Uterus (tissue), 2 donors: ENCODE measurements at regions not wholly inside any gene's neighbourhood (a gene's known extent, or its start where the extent isn't known, plus 50 kb on each side); places are given as distances from the start of the nearest gene placed in this dataset.

Experiments
- POLR2A ChIP-seq, 2 donors: fragments of 450-650 bp; IDR thresholded peaks; one replicate each; pipeline ENCODE4 v1.6.1; 2016; ENCODE audit warnings: antibody characterized with exemption in 2 of 2, mild to moderate bottlenecking in 1 of 2, moderate library complexity in 1 of 2
- TF ChIP-seq, protein P1 (sequence below), 4 experiments: fragments of 200-600 bp in 2 of 4; fragments of 450-650 bp in 2 of 4; sonication (generic) in 2 of 4; IDR thresholded peaks; one replicate each; pipeline ENCODE4 v1.5.1; 2016 to 2019; ENCODE audit warnings: antibody characterized with exemption in 4 of 4, mild to moderate bottlenecking in 2 of 4, moderate library complexity in 1 of 4

DNA sequence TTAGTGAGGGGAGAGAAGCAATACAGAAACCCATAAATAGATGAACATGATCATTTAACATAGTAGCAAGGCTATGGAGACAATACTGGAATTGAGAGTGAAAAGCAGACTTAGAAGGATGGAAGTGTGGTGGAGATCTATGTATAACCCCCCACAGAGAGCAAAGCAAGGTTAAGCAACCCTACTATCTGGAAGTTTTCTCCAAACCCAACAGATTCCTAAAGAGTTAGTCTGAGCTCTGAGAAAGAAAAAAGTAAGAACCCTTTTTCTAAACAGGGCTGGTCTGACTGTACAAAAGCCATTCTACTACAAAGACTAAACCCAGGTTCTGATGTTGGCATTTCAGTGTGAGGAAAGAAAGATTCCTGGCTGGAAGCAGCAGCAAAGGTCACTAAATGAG lies 153.2 kb downstream of the WNT5A start:
- TF ChIP-seq, protein P1, sequence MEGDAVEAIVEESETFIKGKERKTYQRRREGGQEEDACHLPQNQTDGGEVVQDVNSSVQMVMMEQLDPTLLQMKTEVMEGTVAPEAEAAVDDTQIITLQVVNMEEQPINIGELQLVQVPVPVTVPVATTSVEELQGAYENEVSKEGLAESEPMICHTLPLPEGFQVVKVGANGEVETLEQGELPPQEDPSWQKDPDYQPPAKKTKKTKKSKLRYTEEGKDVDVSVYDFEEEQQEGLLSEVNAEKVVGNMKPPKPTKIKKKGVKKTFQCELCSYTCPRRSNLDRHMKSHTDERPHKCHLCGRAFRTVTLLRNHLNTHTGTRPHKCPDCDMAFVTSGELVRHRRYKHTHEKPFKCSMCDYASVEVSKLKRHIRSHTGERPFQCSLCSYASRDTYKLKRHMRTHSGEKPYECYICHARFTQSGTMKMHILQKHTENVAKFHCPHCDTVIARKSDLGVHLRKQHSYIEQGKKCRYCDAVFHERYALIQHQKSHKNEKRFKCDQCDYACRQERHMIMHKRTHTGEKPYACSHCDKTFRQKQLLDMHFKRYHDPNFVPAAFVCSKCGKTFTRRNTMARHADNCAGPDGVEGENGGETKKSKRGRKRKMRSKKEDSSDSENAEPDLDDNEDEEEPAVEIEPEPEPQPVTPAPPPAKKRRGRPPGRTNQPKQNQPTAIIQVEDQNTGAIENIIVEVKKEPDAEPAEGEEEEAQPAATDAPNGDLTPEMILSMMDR (IDR thresholded peaks at IDR 0.05): no peak
- no peak for TF ChIP-seq POLR2A (IDR thresholded peaks at IDR 0.05)
